ENCODE measurements at regions not wholly inside any gene's neighbourhood (a gene's known extent, or its start where the extent isn't known, plus 50 kb on each side); places are given as distances from the start of the nearest gene placed in this dataset.

DNA sequence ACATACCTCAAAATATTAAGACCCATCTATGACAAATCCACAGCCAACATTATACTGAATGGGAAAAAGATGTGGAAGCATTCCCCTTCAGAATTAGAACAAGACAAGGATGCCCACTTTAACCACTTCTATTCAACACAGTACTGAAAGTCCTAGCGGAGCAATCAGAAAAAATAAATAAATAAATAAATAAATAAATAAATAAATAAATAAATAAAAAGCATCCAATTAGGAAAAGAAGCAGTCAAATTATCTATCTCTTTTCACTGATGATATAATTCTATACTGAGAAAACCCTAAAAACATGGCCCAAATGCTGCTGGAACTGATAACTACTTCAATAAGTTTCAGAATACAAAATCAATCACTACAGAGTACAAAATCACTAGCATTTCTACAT, 67.5 kb downstream of the PRR32 start:
- Mint-ChIP-seq H3K36me3 (no peaks in the 10 kb centered on the region), H3K27me3 (no peaks in the 10 kb centered on the region), H3K27ac (no peak overlapping the region), H3K4me3 (no peak overlapping the region), H3K4me1 (ENCODE audit: low read depth) (no peaks in the 10 kb centered on the region), H3K9me3 (peaks cover 2% of the 10 kb centered on the region)
- DNase-seq, result no peak
- POLR2A ChIA-PET, result no interaction called here
- CTCF ChIA-PET, result interaction anchor here (0.6 kb wide), 1 partner anchor 540 kb away, joined by 3 read pairs; no protein-coding TSS in a partner anchor
- intact Hi-C loops (cut with micrococcal nuclease), result no loop called here

- H3K27ac Mint-ChIP-seq, result no peak overlapping the region
- no peak for DNase-seq
- H3K4me3 Mint-ChIP-seq, result no peak overlapping the region
- no peaks in the 10 kb centered on the region for H3K27me3 Mint-ChIP-seq
- POLR2A ChIA-PET, result no interaction called here
- intact Hi-C loops (cut with micrococcal nuclease), result no loop called here
- H3K36me3 Mint-ChIP-seq, result no peaks in the 10 kb centered on the region
- CTCF ChIA-PET, result no interaction called here
- H3K9me3 Mint-ChIP-seq, result no peaks in the 10 kb centered on the region
- no peaks in the 10 kb centered on the region for H3K4me1 Mint-ChIP-seq (ENCODE audit: low read depth)
These were observed 81.4 kb downstream of the PRR32 start for GRCh38 chrX:126900937-126901336.

- Mint-ChIP-seq H3K36me3 (no peaks in the 10 kb centered on the region), H3K27me3 (no peaks in the 10 kb centered on the region), H3K9me3 (no peaks in the 10 kb centered on the region), H3K4me3 (no peak overlapping the region), H3K27ac (no peak overlapping the region), H3K4me1 (ENCODE audit: low read depth) (no peaks in the 10 kb centered on the region)
- DNase-seq, result no peak
- POLR2A ChIA-PET, result no interaction called here
- intact Hi-C loops (cut with micrococcal nuclease), result no loop called here
- CTCF ChIA-PET, result no interaction called here
These were observed 109.5 kb downstream of the PRR32 start for GRCh38 chrX:126929071-126929470.

- H3K27me3 Mint-ChIP-seq, result no peaks in the 10 kb centered on the region
- CTCF ChIA-PET, result no interaction called here
- H3K4me1 Mint-ChIP-seq (ENCODE audit: low read depth), result no peaks in the 10 kb centered on the region
These were observed 147.7 kb downstream of the PRR32 start for GRCh38 chrX:126967225-126967624.

DNA sequence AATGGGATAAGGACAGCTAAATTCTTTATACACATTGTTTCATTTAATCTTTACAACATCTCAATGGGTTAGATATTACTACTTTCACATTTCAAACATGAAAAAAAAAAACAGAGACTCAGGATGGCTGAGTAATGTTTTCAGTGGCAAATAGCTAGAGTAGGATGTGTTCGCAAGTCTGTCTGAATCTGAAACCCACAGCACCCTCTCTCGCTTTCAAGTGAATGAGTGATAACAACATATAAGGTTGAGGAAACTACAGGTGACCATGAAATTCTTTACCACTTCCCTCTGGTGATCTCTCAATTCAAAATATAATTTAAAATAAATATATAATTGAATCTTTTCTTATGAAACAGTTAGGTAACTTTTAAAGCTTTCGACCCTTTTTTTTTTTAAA, 162.6 kb downstream of the PRR32 start:
- DNase-seq, result no peak
- intact Hi-C loops (cut with micrococcal nuclease), result no loop called here
- no peak overlapping the region for H3K27ac Mint-ChIP-seq
- ChIA-PET CTCF (no interaction called here), POLR2A (no interaction called here)
- H3K4me1 Mint-ChIP-seq (ENCODE audit: low read depth), result no peaks in the 10 kb centered on the region
- H3K4me3 Mint-ChIP-seq, result no peak overlapping the region
- H3K9me3 Mint-ChIP-seq, result peaks cover 2% of the 10 kb centered on the region
- H3K36me3 Mint-ChIP-seq, result no peaks in the 10 kb centered on the region
- H3K27me3 Mint-ChIP-seq, result no peaks in the 10 kb centered on the region

More at GRCh38 chrX:126967225-126967624, 147.7 kb downstream of the PRR32 start:
- Mint-ChIP-seq H3K36me3 (no peaks in the 10 kb centered on the region), H3K4me3 (no peak overlapping the region), H3K9me3 (no peaks in the 10 kb centered on the region), H3K27ac (no peak overlapping the region)
- DNase-seq, result no peak
- intact Hi-C loops (cut with micrococcal nuclease), result no loop called here
- POLR2A ChIA-PET, result no interaction called here

- CTCF ChIA-PET, result no interaction called here
- no peak overlapping the region for H3K27ac Mint-ChIP-seq
- no peaks in the 10 kb centered on the region for H3K36me3 Mint-ChIP-seq
- H3K27me3 Mint-ChIP-seq, result no peaks in the 10 kb centered on the region
- peaks cover 2% of the 10 kb centered on the region for H3K9me3 Mint-ChIP-seq
- H3K4me1 Mint-ChIP-seq (ENCODE audit: low read depth), result no peaks in the 10 kb centered on the region
- DNase-seq, result no peak
- intact Hi-C loops (cut with micrococcal nuclease), result no loop called here
- POLR2A ChIA-PET, result no interaction called here
- no peak overlapping the region for H3K4me3 Mint-ChIP-seq
These were observed 165.5 kb downstream of the PRR32 start for GRCh38 chrX:126985027-126985426.

- no peak overlapping the region for H3K27ac Mint-ChIP-seq
- peaks cover 2% of the 10 kb centered on the region for H3K9me3 Mint-ChIP-seq
- ChIA-PET CTCF (no interaction called here), POLR2A (no interaction called here)
- no peaks in the 10 kb centered on the region for H3K27me3 Mint-ChIP-seq
- intact Hi-C loops (cut with micrococcal nuclease), result no loop called here
- no peaks in the 10 kb centered on the region for H3K36me3 Mint-ChIP-seq
- no peaks in the 10 kb centered on the region for H3K4me1 Mint-ChIP-seq (ENCODE audit: low read depth)
- DNase-seq, result no peak
- H3K4me3 Mint-ChIP-seq, result no peak overlapping the region
These were observed 166.5 kb downstream of the PRR32 start for GRCh38 chrX:126985981-126986380.

DNA sequence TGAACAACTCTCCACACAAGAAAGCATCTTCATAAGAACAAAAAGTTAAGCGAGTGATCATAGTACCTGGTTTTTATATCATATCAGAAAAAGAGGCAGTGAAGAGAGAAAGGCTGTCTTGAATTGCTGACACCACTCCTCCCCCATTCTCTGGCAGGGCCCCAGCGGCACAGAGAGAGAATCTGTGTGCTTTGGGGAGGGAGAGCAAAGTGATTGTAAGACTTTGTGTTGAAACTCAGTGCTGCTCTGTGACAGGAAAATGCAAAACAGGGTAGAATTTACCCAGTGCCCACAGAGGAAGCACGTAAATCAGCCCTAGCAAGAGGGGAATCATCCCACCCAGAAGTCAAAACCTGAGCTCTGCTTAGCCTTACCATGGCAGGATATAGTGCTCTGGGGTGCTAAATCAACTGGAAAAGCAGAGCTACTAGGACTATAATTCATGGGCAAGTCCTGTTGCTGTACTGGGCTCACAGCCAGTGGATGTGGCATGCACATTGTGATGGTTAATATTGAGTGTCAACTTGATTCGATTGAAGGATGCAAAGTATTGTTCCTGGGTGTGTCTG, 174.6 kb downstream of the PRR32 start:
- H3K4me3 Mint-ChIP-seq, result no peak overlapping the region
- H3K27ac Mint-ChIP-seq, result no peak overlapping the region
- ChIA-PET POLR2A (no interaction called here), CTCF (no interaction called here)
- H3K9me3 Mint-ChIP-seq, result no peaks in the 10 kb centered on the region
- no peaks in the 10 kb centered on the region for H3K4me1 Mint-ChIP-seq (ENCODE audit: low read depth)
- DNase-seq, result no peak
- no peaks in the 10 kb centered on the region for H3K36me3 Mint-ChIP-seq
- intact Hi-C loops (cut with micrococcal nuclease), result no loop called here
- H3K27me3 Mint-ChIP-seq, result no peaks in the 10 kb centered on the region

DNA sequence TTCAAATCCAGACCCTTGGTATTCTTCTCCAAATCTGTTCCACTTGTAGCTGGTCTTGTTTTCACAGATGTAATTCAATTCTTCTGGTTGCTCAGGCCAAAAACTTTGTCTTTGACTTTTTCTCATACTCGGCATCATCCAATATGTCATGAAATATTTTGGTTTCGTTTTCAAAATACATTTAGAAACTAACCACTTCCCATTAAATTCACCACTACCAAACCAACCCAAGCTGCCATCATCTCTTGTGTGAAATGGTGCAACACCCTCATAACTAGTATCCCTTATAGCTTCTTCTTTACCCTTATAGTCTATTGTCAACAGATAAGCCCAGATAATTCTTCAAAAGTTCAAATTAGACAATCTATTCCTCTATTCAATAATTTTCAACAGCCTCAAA, 192.1 kb downstream of the PRR32 start:
- DNase-seq, result no peak
- POLR2A ChIA-PET, result no interaction called here
- Mint-ChIP-seq H3K27ac (no peak overlapping the region), H3K36me3 (no peaks in the 10 kb centered on the region), H3K9me3 (peaks cover 2% of the 10 kb centered on the region), H3K27me3 (no peaks in the 10 kb centered on the region), H3K4me3 (no peak overlapping the region), H3K4me1 (ENCODE audit: low read depth) (no peaks in the 10 kb centered on the region)
- intact Hi-C loops (cut with micrococcal nuclease), result no loop called here
- CTCF ChIA-PET, result no interaction called here

GRCh38 chrX:127025013-127025412, 205.5 kb downstream of the PRR32 start:
- no peak for DNase-seq

GRCh38 chrX:127030016-127030748, 210.7 kb downstream of the PRR32 start:
- Mint-ChIP-seq H3K27ac (no peak overlapping the region), H3K9me3 (peaks cover 4% of the 10 kb centered on the region), H3K4me1 (ENCODE audit: low read depth) (no peaks in the 10 kb centered on the region), H3K27me3 (no peaks in the 10 kb centered on the region), H3K36me3 (no peaks in the 10 kb centered on the region), H3K4me3 (no peak overlapping the region)
- ChIA-PET POLR2A (no interaction called here), CTCF (no interaction called here)
- intact Hi-C loops (cut with micrococcal nuclease), result no loop called here
- DNase-seq, result no peak

More at GRCh38 chrX:127025013-127025412, 205.5 kb downstream of the PRR32 start:
- no peak overlapping the region for H3K4me3 Mint-ChIP-seq
- POLR2A ChIA-PET, result no interaction called here
- intact Hi-C loops (cut with micrococcal nuclease), result no loop called here
- H3K27ac Mint-ChIP-seq, result no peak overlapping the region
- peaks cover 4% of the 10 kb centered on the region for H3K9me3 Mint-ChIP-seq
- no peaks in the 10 kb centered on the region for H3K27me3 Mint-ChIP-seq
- H3K36me3 Mint-ChIP-seq, result no peaks in the 10 kb centered on the region
- no peaks in the 10 kb centered on the region for H3K4me1 Mint-ChIP-seq (ENCODE audit: low read depth)
- CTCF ChIA-PET, result no interaction called here

- DNase-seq, result no peak
- Mint-ChIP-seq H3K36me3 (no peaks in the 10 kb centered on the region), H3K27ac (no peak overlapping the region), H3K9me3 (no peaks in the 10 kb centered on the region), H3K4me1 (ENCODE audit: low read depth) (no peaks in the 10 kb centered on the region), H3K27me3 (no peaks in the 10 kb centered on the region), H3K4me3 (no peak overlapping the region)
- ChIA-PET CTCF (no interaction called here), POLR2A (no interaction called here)
- intact Hi-C loops (cut with micrococcal nuclease), result no loop called here
These were observed 217.6 kb downstream of the PRR32 start for GRCh38 chrX:127037159-127037558.

- ChIA-PET POLR2A (no interaction called here), CTCF (no interaction called here)
- intact Hi-C loops (cut with micrococcal nuclease), result no loop called here
- Mint-ChIP-seq H3K27me3 (no peaks in the 10 kb centered on the region), H3K27ac (no peak overlapping the region), H3K9me3 (no peaks in the 10 kb centered on the region), H3K4me1 (ENCODE audit: low read depth) (no peaks in the 10 kb centered on the region), H3K36me3 (no peaks in the 10 kb centered on the region), H3K4me3 (no peak overlapping the region)
- DNase-seq, result no peak
These were observed 218.5 kb downstream of the PRR32 start for GRCh38 chrX:127038065-127038464.

Data from activated CD4-positive, alpha-beta memory T cell treated with anti-CD3 and anti-CD28 coated beads for 36 hours (primary cell).